ELR (cell line): ENCODE measurements at regions not wholly inside any gene's neighbourhood (a gene's known extent, or its start where the extent isn't known, plus 50 kb on each side); places are given as distances from the start of the nearest gene placed in this dataset.
"Not testable (repeated sequence)": the region's sequence is repeated elsewhere in the genome, so short reads cannot be mapped to it uniquely, and the experiment has no call there.

Source experiments
- DNase-seq: peaks from one replicate; pipeline ENCODE4 v3.0.0-alpha.2; 2015; ENCODE audit warnings: low read depth

DNA sequence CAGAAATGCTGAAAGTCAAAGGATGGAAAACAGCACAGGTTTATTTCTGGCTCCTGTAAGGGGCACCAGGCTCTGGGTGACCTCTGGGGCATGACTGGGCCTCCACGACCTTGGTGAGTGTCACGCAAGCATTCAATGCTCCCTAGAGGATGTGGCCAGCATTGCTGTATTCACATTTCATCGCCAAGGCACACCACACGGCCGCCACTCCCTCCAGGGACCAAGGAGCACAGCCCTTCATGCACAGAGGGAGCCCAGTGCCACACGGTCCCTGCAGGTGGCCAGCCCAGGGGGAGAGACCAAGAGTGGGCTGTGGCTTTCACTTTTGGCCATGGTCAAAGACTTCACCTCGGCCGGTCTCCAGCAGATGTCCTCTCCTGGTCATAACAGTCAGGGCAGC, 137.4 kb upstream of the TNRC6C start:
- DNase-seq = no peak

DNA sequence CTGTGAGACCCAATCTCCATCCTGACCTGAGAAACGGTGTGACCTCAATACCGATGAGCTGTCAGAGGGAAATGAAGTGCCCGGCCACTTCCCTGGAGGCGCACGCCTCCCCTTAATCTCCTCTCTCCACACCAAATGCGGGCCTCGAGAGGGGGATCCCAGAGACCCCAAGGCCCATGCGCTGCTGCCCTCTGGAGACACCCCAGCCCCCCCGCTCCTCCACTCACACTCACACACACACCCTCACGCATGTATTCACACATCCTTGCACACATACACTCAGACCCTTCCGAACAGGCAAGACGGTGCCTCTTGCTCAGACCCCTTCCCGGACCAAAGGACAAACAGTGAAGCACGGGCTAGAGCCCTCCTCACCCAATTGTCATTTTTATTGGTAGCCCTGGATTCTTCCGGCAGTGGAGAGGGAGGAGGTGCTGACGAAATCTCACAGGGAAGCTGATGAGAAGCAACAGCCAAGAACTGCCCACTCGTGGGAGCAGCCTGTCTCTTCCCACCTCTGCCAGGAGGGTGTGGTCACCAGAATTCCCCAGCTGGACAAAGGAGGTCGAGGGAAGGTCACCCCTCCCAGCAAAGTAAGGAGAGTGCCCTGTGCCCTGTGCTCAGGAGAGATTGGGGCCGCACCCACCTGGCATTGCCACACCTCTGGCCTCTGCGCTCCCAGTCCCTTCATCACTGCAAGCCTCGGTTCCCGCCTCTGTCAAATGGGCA, 136.0 kb upstream of the TNRC6C start:
- no peak for DNase-seq

GRCh38 chr17:77824102-77824779, 134.3 kb upstream of the TNRC6C start:
- no peak for DNase-seq

- DNase-seq = no peak
These were observed 133.7 kb upstream of the TNRC6C start for GRCh38 chr17:77824780-77825280.

DNA sequence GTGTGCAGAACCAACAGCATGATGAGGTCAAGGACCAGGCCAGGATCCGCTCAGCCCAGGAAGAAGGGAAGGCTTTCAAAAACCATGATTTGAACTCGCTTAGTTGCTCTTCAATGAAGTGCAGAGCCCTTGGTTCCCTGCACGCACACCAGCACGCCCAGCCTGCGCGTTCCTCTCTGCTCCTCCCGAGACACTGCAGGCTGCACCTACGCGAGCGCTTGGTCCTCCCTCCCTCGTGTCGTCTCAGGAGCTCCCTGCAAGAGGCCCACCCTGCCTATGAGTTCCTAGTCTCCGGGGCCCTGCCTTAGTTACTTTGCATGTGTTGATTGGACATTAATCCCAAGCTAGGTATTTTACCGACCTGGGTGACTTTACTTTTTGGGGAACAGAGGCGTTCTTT, 132.9 kb upstream of the TNRC6C start:
- no peak for DNase-seq

- no peak for DNase-seq
These were observed 132.2 kb upstream of the TNRC6C start for GRCh38 chr17:77826132-77826873.

GRCh38 chr17:77827039-77827438, 131.5 kb upstream of the TNRC6C start:
- no peak for DNase-seq

DNA sequence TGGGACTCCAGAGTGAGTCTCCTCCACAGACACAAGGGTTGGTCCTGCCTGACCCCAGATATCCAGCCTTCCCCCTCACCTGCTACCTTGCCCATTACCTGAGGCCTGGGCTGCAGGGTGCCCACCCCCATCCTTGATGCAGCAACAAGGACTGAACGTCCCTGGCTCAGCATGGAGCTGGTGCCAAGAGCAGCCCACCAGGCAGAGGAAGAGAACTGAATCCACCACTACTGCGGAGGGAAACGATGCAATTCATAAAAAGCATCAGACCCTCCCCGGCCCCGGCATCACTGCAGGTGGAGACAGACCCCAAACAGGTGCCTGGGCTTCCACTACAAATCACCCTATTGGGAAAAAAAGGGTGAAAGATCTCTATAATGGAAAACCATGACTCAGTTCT, 131.0 kb upstream of the TNRC6C start:
- no peak for DNase-seq

DNA sequence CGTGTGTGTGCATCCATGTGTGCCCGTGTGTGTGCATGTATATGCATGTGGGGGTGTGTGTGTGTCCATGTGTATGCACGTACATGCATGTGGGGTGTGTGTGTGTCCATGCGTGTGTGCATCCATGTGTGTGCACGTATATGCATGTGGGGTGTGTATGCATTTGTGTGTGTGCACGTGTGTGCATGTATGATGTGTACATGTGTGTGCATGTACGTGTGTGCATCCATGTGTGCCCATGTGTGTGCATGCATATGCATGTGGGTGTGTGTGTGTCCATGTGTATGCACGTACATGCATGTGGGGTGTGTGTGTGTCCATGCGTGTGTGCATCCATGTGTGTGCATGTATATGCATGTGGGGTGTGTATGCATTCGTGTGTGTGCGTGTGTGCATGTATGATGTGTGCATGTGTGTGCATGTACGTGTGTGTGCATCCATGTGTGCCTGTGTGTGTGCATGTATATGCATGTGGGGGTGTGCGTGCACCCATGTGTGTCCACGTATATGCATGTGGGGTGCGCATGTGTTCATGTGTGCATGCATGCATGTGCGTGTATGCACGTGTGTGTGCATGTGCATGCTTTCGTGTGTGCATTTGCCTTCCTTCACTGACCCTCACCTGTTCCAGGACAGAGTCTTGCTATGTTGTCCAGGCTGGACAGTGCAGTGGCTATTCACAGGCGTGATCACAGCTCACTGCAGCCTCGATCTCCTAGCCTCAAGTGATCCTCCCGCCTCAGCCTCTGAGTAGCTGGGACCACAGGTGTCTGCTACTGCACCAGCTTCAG, 129.6 kb upstream of the TNRC6C start:
- DNase-seq = no peak

- DNase-seq = peak; percentile 83
These were observed 128.4 kb upstream of the TNRC6C start for GRCh38 chr17:77829843-77830799.

DNA sequence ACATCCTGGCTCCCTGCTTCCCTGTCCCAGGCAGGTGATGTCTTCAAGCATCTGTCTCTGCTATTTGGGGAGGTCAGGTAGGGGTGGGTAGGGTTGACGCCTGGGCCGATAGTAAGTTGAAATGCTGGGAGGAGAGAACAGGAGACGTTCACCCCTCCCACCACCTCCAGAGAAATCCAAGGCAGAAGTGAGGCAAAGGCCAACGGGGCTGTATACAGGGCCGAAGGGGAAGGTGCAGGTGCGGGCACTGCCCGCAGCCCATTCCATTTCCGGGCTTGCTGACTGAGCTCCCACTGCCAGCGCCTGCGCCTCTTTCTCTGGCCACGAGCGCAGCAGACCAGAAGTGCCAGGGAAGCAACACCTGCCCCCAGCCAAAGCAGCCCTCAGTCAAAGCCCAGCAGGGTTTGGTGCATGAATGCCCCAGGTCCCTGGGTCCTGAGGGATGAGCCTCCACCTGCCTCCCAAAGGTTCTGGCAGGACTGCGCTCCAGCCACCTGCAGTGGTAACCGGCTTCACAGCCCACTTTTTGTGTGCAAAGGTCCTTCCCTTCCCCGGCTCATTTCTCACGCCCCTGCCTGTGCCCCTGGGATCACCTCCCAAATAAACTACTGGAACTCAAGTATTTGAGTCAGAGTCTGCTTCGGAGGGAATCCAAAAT, 127.6 kb upstream of the TNRC6C start:
- no peak for DNase-seq

DNA sequence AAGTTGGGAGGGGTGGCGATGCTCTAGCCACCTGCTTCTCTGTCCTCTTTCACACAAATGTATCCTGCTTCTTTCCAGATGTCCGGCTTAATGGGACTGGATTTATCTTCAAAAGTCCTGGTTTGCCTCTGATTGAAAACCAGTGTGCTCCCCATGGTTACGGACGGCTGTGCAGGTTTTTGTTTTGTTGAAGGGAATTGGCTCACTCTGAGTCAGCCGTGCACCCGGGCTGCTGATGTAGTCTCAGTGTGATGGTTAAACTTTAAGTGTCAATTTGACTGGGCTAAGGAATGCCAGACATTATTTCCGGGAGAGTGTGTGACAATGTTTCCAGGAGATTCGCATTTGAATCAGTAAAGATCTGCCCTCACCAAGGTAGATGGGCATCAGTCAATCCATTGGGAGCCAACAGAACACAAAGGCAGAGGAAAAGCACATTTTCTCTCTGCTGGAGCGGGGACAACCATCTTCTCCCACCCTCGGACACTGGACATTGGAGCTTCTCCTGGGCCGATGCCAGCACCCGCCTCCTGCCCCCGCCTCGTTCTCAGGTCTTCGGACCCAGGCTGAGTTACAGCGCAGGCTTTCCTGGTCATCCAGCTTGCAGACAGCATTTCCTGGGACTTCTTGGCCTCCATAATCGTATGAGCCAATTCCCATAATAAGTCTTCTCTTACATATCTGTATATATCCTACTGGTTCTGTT, 126.9 kb upstream of the TNRC6C start:
- DNase-seq = peak; percentile 80

DNA sequence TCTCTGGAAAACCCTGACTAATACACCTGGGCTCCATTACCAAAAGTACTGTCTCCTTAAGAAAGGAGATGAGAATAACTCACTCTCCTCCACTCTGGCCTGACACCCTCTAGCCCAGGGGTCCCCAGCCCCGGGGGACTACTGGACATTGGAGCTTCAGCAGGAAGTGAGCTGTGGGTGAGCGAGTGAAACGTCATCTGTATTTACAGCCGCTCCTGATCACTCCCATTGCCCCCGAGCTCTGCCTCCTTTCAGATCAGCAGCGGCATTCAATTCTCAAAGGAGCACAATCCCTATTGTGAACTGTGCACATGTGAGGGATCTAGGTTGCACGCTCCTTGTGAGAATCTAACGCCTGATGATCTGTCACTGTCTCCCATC, 126.3 kb upstream of the TNRC6C start:
- DNase-seq = peak; percentile 25

DNA sequence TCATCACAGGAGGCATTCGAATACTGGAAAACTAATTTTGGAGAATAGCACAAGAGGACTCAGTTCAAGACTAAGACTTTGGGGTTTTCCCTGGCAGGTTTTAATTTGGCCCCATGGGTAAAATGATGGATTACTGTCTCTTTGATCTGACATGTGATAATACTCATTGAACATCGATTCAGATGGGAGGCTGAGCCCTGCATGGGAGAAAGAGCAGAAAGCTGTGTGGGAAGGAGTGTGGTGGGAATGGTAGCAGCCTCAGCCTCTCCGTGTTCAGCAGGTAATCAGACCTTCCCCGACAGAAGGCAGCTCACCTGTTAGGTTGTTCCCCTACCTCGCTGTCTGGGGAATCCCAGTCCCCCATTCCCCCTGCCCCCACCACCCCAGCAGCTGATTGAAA, 124.7 kb upstream of the TNRC6C start:
- no peak for DNase-seq

GRCh38 chr17:77834170-77835115, 124.1 kb upstream of the TNRC6C start:
- DNase-seq = peak; percentile 90

DNA sequence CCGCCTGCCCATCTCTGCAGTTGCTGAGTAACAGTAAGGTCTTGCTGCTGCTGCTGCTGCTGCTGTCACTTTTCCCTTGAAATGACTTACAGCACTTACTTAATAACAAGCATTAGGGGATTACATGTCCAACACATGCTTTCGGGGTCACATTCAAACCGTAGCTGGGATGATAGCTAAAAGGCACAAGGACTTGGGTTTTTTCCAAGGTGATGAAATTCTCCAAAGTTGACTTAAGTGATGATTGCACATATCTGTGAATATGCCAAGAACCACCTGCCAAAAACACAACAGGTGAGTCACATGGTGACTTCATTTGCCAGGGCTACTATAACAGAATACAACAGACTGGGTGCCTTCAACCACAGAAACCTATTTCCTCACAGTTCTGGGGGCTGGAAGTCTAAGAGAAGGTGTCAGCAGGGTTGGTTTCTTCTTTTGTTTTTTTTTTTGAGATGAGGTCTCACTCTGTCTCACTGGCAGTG, 121.9 kb upstream of the TNRC6C start:
- DNase-seq = peak; percentile 71

DNA sequence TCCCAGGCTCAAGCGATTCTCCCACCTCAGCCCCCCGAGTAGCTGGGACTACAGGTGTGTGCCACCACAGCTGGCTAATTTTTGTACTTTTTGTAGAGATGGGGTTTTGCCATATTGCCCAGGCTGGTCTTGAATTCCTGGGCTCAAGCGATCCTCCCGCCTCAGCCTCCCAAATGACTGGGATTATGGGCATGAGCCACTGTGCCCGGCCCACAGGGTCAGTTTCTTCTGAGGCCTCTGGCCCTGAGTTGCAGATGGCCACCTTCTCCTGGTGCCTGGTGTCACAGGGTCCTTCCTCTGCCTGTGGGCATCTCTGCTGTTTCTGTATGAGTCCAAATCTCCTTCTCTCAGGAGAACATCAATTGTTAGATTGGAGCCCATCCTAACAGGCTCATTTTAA, 121.4 kb upstream of the TNRC6C start:
- not testable (repeated sequence) for DNase-seq

GRCh38 chr17:77837917-77838316, 120.6 kb upstream of the TNRC6C start:
- no peak for DNase-seq
